Keratinocyte (primary cell): ENCODE measurements at regions not wholly inside any gene's neighbourhood (a gene's known extent, or its start where the extent isn't known, plus 50 kb on each side); places are given as distances from the start of the nearest gene placed in this dataset.

Experiments used
- DNase-seq: peaks from one replicate; pipeline ENCODE4 v3.0.0-alpha.2; 2011; ENCODE audit warnings: low read depth, missing footprints, low spot score
- FAIRE-seq: peaks from 2 replicates; lab custom pipeline; 2011; peaks lifted over from hg19 to GRCh38; lab: Jason Lieb, UNC
- H2AFZ ChIP-seq: 2 replicates; pipeline ENCODE4 v1.6.0; 2012; ENCODE audit warnings: low read length, control low read depth, inconsistent platforms; ENCODE audit not compliant: control insufficient read depth
- H3K27ac ChIP-seq: 2 replicates; pipeline ENCODE4 v1.5.1; 2011; ENCODE audit warnings: low read length; ENCODE audit not compliant: control insufficient read depth, insufficient read depth
- H3K27me3 ChIP-seq: 3 replicates; pipeline ENCODE4 v1.6.0; 2011; ENCODE audit warnings: low read length; ENCODE audit not compliant: control insufficient read depth, insufficient read depth; ENCODE audit errors: extremely low read depth
- H3K36me3 ChIP-seq, 2 experiments: 2 replicates in 1 of 2; 3 replicates in 1 of 2; pipeline ENCODE4 v1.5.1; 2011; ENCODE audit warnings: low read length in 2 of 2, mild to moderate bottlenecking in 1 of 2; ENCODE audit not compliant: control insufficient read depth in 2 of 2, insufficient read depth in 2 of 2; ENCODE audit errors: extremely low read depth in 1 of 2
- H3K4me1 ChIP-seq: 3 replicates; pipeline ENCODE4 v1.5.1; 2011; ENCODE audit warnings: low read length; ENCODE audit not compliant: control insufficient read depth, insufficient read depth; ENCODE audit errors: extremely low read depth
- H3K4me2 ChIP-seq: 3 replicates; pipeline ENCODE4 v1.6.0; 2011; ENCODE audit warnings: low read depth, low read length; ENCODE audit not compliant: control insufficient read depth, insufficient read depth; ENCODE audit errors: extremely low read depth
- H3K4me3 ChIP-seq, 3 experiments: fragments of 200-600 bp in 1 of 3; sonication (generic) in 1 of 3; 2 replicates in 2 of 3; 3 replicates in 1 of 3; pipeline ENCODE4 v1.5.1; 2011 to 2016; ENCODE audit warnings: low read length in 3 of 3, mild to moderate bottlenecking in 3 of 3, control low read depth in 2 of 3, inconsistent platforms in 1 of 3, low read depth in 1 of 3, mixed read lengths in 1 of 3, mixed run types in 1 of 3, moderate library complexity in 1 of 3; ENCODE audit not compliant: control insufficient read depth in 2 of 3, insufficient read depth in 2 of 3; ENCODE audit errors: extremely low read depth in 1 of 3
- H3K79me2 ChIP-seq: 2 replicates; pipeline ENCODE4 v1.6.0; 2012; ENCODE audit warnings: low read length; ENCODE audit not compliant: control insufficient read depth, insufficient read depth
- H3K9ac ChIP-seq: 3 replicates; pipeline ENCODE4 v1.6.0; 2011; ENCODE audit warnings: low read length; ENCODE audit not compliant: control insufficient read depth, insufficient read depth; ENCODE audit errors: extremely low read depth
- H3K9me1 ChIP-seq: 3 replicates; pipeline ENCODE4 v1.6.0; 2011; ENCODE audit warnings: low read length; ENCODE audit not compliant: control insufficient read depth, insufficient read depth; ENCODE audit errors: extremely low read depth
- H3K9me3 ChIP-seq: 2 replicates; pipeline ENCODE4 v1.5.1; 2012; ENCODE audit warnings: low read depth, low read length; ENCODE audit not compliant: control insufficient read depth
- H4K20me1 ChIP-seq: 3 replicates; pipeline ENCODE4 v1.6.0; 2011; ENCODE audit warnings: low read length; ENCODE audit not compliant: control insufficient read depth, insufficient read depth; ENCODE audit errors: extremely low read depth
- EZH2 ChIP-seq: IDR thresholded peaks from one replicate; pipeline ENCODE4 v1.6.1; 2012; ENCODE audit warnings: inconsistent platforms, mild to moderate bottlenecking, low read length, moderate library complexity
- dilution Hi-C: fragments of 300-500 bp; cut with MboI; formaldehyde crosslinking; loops from one replicate; pipeline ENCODE4 v1.7.0; 2020; ENCODE audit warnings: low sequenced_read_pairs; ENCODE audit not compliant: extremely low pct_ligation_motif_present
- TF ChIP-seq, protein P1 (sequence below), 3 experiments: IDR thresholded peaks in 1 of 3; conservative IDR thresholded peaks in 1 of 3; optimal IDR thresholded peaks in 1 of 3; 2 replicates in 2 of 3; 3 replicates in 1 of 3; pipeline versions ENCODE3 to v1.5.1; 2011; ENCODE audit warnings: low read length in 3 of 3, mild to moderate bottlenecking in 3 of 3, moderate library complexity in 2 of 3, control low read depth in 1 of 3, inconsistent platforms in 1 of 3; ENCODE audit not compliant: insufficient read depth in 2 of 3; ENCODE audit errors: extremely low read depth in 1 of 3

DNA sequence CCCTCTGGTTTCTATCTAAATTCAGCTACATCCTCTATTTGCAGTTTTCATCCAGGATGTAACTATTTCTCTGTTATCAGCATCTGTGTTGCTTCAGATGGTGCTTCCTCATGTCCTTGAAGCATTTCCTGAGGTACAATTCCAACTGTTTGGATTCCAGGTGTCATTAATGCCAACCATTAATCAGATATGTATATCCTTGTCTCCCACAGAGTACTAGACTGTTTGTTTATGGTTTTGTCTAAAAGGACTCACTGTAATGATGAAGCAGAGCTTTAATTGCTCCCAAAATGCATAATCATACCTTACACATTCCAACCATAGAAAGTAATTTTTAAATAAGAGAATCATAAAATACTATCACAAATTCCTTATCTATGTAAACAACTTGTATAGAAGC lies 288.5 kb upstream of the MME start:
- no peak overlapping the region for H3K4me2 ChIP-seq
- no peak for DNase-seq
- H4K20me1 ChIP-seq = no peaks in the 10 kb centered on the region
- no peaks in the 10 kb centered on the region for H3K27me3 ChIP-seq
- no peaks in the 10 kb centered on the region for H3K79me2 ChIP-seq
- dilution Hi-C loops = loop anchor here (25.0 kb wide), 1 partner anchor 546 kb away; no protein-coding TSS in a partner anchor
- H3K4me3 ChIP-seq = no peak overlapping the region
- H3K9me3 ChIP-seq = no peaks in the 10 kb centered on the region
- no peak for FAIRE-seq
- no peaks in the 10 kb centered on the region for H3K9me1 ChIP-seq
- H3K4me1 ChIP-seq = peaks cover 6% of the 10 kb centered on the region
- TF ChIP-seq EZH2 = no peak
- TF ChIP-seq, protein P1, sequence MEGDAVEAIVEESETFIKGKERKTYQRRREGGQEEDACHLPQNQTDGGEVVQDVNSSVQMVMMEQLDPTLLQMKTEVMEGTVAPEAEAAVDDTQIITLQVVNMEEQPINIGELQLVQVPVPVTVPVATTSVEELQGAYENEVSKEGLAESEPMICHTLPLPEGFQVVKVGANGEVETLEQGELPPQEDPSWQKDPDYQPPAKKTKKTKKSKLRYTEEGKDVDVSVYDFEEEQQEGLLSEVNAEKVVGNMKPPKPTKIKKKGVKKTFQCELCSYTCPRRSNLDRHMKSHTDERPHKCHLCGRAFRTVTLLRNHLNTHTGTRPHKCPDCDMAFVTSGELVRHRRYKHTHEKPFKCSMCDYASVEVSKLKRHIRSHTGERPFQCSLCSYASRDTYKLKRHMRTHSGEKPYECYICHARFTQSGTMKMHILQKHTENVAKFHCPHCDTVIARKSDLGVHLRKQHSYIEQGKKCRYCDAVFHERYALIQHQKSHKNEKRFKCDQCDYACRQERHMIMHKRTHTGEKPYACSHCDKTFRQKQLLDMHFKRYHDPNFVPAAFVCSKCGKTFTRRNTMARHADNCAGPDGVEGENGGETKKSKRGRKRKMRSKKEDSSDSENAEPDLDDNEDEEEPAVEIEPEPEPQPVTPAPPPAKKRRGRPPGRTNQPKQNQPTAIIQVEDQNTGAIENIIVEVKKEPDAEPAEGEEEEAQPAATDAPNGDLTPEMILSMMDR (optimal IDR thresholded peaks at IDR 0.05 in 1 of 3, IDR thresholded peaks at IDR 0.05 in 1 of 3, conservative IDR thresholded peaks at IDR 0.05 in 1 of 3; ENCODE audit: extremely low read depth in 1 of 3, insufficient read depth in 2 of 3, low read length in 3 of 3) = no peak
- no peak overlapping the region for H3K27ac ChIP-seq
- no peaks in the 10 kb centered on the region for H3K36me3 ChIP-seq
- H3K9ac ChIP-seq = no peak overlapping the region
- no peak overlapping the region for H2AFZ ChIP-seq

DNA sequence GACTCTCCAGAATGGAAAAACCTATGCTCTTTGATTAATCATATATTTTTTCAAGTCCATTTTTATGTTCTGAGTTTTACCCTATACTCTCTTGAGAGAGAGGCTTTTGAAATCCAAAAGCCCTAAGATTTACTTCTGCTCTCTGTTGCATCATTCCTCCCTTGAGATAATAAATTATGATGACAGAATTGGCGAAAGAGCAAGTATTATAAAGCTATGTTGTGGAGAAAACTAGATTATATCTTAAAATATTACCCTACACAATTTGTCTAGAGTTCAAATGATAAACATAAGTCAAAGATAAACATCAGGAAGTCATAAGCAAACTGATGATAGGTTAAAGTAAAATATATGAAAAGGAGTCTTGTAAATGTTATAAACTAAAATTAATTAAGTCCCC lies 293.4 kb upstream of the MME start:
- no peak for TF ChIP-seq EZH2
- TF ChIP-seq, protein P1 (optimal IDR thresholded peaks at IDR 0.05 in 1 of 3, IDR thresholded peaks at IDR 0.05 in 1 of 3, conservative IDR thresholded peaks at IDR 0.05 in 1 of 3; ENCODE audit: extremely low read depth in 1 of 3, insufficient read depth in 2 of 3, low read length in 3 of 3) = no peak
- Histone ChIP-seq H3K27me3 (no peaks in the 10 kb centered on the region), H3K9ac (no peak overlapping the region), H4K20me1 (no peaks in the 10 kb centered on the region), H3K4me2 (no peak overlapping the region), H3K9me3 (no peaks in the 10 kb centered on the region), H3K4me3 (no peak overlapping the region), H3K9me1 (no peaks in the 10 kb centered on the region), H3K36me3 (no peaks in the 10 kb centered on the region), H3K4me1 (no peaks in the 10 kb centered on the region), H2AFZ (no peak overlapping the region), H3K79me2 (no peaks in the 10 kb centered on the region), H3K27ac (no peak overlapping the region)
- dilution Hi-C loops = loop anchor here (25.0 kb wide), 1 partner anchor 551 kb away; no protein-coding TSS in a partner anchor
- FAIRE-seq (no peak), DNase-seq (no peak)
